Renal cortical epithelial cell (primary cell): ENCODE measurements at regions not wholly inside any gene's neighbourhood (a gene's known extent, or its start where the extent isn't known, plus 50 kb on each side); places are given as distances from the start of the nearest gene placed in this dataset.
A peak's percentile ranks its signal among the peaks of the same experiment; 100 is the strongest.
"Not testable (repeated sequence)": the region's sequence is repeated elsewhere in the genome, so short reads cannot be mapped to it uniquely, and the experiment has no call there.

ENCODE experiments used
- DNase-seq: peaks from one replicate; pipeline ENCODE4 v3.0.0-alpha.2; 2011; ENCODE audit warnings: low read depth

GRCh38 chr2:87540242-87540641 lies 207.6 kb upstream of the PLGLB2 start:
- not testable (repeated sequence) for DNase-seq

- DNase-seq, result peak; percentile 6
These were observed 205.2 kb upstream of the PLGLB2 start for GRCh38 chr2:87542599-87543174.

- DNase-seq, result not testable (repeated sequence)
These were observed 204.1 kb upstream of the PLGLB2 start for GRCh38 chr2:87543797-87544196.

GRCh38 chr2:87547106-87547505 lies 200.8 kb upstream of the PLGLB2 start:
- DNase-seq, result not testable (repeated sequence)

- DNase-seq, result not testable (repeated sequence)
These were observed 199.9 kb upstream of the PLGLB2 start for GRCh38 chr2:87547966-87548365.

DNA sequence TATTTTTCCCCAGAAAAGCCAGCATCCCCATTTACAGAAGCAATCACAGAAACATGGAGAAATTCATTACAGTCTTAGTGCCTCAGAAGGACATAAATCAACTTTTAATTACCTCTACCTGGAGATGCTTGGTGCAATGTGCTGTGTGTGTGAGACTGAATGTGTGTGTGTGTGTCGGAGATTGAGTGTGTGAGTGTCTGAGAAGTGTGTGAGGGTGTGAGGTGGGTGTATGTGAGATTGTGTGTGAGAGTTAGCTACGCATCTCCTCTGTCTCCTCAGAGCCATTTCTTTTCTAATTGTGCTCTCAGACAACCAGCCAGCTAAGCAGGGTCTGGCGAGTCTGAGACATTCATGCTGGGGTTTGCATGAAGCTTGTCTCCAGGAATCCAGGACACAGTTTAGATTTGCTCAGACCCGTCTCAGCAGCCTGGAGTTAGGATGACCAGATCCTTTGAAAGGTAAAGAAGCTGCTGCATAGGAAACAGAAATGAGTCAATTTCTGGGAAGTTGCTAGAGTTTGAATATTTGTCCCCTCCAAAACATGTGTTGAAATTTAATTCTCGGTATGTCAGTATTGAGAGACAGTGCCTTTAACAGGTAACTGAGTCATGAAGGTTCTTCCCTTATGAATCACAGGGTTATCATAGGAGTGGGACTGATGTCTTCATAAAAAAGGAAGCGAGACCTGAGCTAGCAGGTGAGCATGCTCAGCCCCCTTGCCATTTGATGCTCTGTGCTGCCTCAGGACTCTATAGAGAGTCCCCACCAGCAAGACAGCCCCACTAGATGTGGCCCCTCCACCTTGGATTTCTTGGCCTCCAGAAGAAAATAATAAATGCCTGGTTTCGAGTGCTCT lies 199.0 kb upstream of the PLGLB2 start:
- DNase-seq, result not testable (repeated sequence)

GRCh38 chr2:87549561-87550202 lies 198.2 kb upstream of the PLGLB2 start:
- not testable (repeated sequence) for DNase-seq

DNA sequence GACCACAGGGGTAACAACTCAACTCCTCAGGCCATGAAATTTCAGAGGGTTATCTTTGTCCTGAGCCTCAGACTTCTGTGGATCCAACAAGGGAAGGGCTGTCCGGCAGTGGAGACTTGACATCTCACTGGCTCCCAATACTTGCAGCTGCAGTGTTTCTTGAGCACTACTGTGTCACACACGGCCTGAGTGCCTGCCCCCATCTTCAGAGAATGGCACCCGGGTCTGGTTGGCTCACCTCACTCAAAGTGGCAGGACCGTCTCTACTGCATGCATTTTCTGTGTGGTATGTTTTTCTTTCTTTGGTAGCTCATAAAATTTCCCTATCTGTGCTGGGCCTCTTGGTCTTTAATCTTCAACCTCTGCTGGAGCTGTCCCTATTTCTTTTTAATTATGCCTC lies 193.2 kb upstream of the PLGLB2 start:
- DNase-seq, result not testable (repeated sequence)

DNA sequence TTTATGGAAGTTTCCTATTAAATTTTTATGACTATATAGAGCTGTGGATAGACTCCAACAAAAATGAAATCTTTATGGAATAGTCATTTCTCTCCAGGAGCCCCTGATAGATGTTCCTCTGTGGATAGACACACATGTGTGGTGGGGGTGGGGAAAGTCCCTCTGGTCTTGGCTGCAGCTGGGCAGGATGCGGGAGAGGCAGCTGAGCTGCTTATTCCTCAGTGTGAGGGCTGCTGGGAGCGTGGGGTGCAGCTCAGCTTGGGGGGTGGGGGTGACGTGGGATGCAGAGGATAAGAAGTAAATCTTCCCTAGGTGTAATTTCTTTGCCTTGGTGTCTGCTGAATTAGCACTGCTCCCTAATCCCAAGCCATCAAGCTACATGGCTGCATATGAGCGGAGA lies 192.8 kb upstream of the PLGLB2 start:
- not testable (repeated sequence) for DNase-seq

DNA sequence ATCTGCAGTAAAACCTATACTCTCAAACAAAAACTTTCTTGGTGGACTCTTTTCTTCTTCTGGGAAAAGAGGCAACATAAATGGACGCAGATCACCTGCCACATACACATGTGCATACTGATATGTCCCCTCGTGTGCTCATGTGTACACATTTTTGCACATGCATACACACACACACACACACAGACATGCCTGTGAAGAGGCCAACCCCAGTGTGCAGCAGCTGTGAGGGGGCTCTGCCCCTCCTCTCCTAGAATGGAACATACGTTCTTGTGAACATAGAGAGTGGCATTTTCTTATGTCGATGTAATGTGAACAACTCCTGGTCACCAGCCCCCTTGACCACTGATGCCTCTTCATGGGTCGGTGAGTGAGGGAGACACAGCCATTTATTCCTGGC lies 188.9 kb upstream of the PLGLB2 start:
- not testable (repeated sequence) for DNase-seq

- DNase-seq, result not testable (repeated sequence)
These were observed 188.2 kb upstream of the PLGLB2 start for GRCh38 chr2:87559735-87560134.

- not testable (repeated sequence) for DNase-seq
These were observed 182.8 kb upstream of the PLGLB2 start for GRCh38 chr2:87565116-87565515.

DNA sequence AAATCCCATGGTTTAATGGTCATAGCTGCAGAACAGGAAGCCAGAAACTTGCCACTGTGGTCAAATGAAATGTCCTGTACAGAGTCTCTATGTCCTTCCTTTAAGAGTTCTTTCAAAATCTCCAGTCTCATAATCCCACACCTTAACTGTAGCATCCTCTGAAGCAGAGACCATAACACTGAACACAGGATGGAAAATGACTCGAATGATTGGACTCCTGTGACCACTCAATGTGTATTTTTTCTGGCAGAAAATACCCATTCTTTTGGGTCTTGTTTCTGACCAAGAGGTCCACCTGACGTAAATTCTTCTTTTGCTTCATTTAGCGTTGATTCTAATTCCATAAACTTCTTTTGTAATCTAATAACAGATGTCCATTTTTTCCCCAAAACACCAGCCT lies 181.4 kb upstream of the PLGLB2 start:
- DNase-seq, result not testable (repeated sequence)

GRCh38 chr2:87567093-87567492 lies 180.8 kb upstream of the PLGLB2 start:
- DNase-seq, result not testable (repeated sequence)

GRCh38 chr2:87567912-87568311 lies 180.0 kb upstream of the PLGLB2 start:
- DNase-seq, result not testable (repeated sequence)

DNA sequence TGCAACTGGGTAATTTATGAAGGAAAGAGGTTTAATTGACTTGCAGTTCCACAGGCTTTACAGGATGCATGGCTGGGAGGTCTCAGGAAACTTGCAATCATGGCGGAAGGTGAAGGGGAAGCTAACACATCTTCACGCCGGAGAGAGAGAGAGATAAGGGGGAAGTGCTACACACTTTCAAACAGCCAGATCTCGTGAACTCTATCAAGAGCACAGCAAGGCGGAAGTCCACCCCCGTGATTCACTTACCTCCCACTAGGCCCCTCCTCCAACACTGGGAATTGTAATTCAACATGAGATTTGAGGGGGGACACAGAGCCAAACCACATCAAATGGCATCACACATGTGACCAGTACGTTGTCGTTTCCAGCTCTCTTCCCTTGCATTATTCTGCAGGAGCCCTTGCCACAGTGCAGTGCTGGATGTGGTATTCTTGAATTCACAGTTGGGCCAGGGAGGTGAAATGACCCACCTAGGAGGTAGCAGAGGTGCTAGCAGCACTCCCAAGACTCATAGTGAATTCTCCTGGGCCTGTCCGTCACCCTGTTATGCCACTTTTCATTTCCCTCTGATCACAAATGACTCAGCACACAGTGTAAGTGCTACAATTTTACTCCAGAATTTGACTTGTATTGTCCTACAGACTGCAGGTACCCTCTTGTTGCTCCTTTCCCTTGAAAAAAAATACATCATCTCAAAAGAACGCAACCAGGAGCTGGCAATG lies 179.2 kb upstream of the PLGLB2 start:
- DNase-seq, result not testable (repeated sequence)

DNA sequence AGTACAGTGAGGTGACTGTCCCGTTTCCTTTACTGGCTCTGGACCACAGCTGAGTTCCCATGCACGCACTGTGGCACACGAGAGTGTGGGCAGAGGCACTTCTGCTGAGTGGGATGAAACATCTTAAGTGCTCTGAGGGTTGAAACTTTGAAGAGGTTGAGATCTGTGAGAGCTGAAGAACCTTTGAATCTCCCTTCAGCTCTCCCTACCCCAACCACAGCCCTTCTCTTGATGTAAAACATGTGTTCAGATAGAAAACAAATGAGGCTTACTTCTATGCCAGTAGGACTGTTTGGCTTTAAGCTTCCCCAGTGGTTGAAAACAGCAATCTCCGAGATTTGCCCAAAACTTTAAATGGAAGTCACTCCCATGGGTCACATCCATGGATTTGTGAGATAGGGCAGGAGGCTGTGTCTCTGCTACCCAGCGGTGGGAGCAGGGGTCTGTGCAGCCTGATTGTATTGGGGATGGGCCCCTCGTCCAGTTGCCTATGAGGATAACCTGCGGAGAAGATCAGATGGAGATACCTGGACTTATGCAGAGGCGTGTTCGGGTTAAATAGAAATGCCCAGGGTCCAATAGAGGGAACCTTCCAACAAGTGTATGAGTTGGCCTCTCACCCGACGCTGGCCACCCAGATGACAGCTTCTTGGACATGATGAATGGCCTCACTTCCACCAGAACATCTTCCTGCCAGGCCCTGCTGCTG lies 178.0 kb upstream of the PLGLB2 start:
- DNase-seq, result not testable (repeated sequence)

DNA sequence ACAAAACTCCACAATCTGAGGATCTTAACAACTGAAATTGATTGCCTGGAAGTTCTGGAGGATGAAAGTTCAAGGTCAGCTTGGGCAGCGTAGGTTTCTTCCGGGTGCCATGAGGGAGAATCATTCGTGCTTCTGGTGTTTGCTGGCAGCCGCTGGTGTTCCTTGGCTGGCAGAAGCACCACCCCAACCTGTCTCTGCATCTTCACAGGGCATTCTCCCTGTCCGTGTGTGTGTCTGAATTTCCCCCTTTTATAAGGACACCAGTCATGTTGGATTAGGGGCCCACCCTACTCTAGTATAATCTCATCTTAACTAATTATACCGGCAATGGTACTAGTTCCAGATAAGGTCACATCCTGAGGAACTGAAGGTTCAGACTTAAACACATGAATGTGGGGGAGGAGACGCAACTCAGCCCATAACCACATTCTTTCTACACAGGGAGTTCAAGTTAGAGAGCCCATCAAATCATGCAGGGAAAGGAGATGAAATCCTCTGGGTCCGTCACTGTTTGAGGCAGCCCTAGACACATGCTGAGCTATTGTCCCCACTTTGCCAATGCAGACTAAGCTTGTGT lies 175.9 kb upstream of the PLGLB2 start:
- DNase-seq, result not testable (repeated sequence)

GRCh38 chr2:87572906-87573305 lies 175.0 kb upstream of the PLGLB2 start:
- DNase-seq, result not testable (repeated sequence)

DNA sequence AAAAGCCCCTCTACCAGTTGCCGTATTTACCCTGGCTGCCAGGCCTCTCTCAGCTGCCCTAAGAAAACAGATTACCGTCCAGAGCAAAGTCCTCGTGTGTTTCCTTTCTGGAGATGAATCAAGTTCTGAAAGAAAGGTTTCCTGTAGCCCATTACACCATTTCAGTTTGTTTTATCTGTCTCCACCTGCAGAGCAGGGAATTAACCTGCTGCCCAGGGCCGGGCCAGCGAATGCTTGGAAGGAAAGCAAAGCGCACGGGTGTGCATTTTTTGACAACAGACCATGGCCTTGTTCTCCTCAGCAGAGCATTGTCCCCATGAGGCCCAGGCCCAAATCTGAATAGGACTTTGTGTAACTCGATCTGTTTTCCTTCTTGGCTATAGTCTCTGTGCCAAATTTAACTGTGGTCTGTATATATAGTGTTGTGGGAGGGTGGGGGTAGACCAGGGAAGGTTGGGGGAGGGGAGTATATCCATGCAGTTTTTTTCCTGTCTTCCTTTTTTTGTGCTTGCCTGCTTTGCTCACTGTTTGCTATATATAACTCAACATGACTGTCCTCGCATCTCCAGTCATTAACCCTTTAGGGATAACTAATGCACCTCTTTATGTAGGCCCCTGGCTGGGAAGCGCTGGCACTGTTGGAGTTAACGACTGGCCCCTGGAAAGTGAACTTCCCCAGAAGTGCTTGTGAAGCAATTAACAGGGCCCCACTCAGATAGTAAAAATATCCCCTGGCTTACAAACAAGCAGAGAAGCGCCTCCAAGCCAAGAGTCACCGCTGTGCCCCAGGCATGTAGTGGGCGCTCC lies 174.3 kb upstream of the PLGLB2 start:
- not testable (repeated sequence) for DNase-seq
